Spinal cord (tissue), 9 donors: ENCODE measurements at regions not wholly inside any gene's neighbourhood (a gene's known extent, or its start where the extent isn't known, plus 50 kb on each side); places are given as distances from the start of the nearest gene placed in this dataset.

Experiments used
- DNase-seq, 6 donors: peaks; one replicate each; pipeline versions ENCODE4 v3.0.0 to v3.0.0-alpha.2; 2013 to 2015; ENCODE audit warnings: low spot score in 6 of 6, low read depth in 4 of 6
- H3K27ac ChIP-seq: one replicate; pipeline ENCODE4 v1.5.1; 2013; ENCODE audit warnings: low read depth, low read length, control low read depth
- H3K27me3 ChIP-seq: one replicate; pipeline ENCODE4 v1.6.1; 2013; ENCODE audit warnings: low read length; ENCODE audit not compliant: control insufficient read depth, insufficient read depth
- H3K36me3 ChIP-seq: one replicate; pipeline ENCODE4 v1.6.1; 2013; ENCODE audit warnings: low read length; ENCODE audit not compliant: control insufficient read depth, insufficient read depth
- H3K4me1 ChIP-seq: one replicate; pipeline ENCODE4 v1.6.1; 2013; ENCODE audit warnings: low read length; ENCODE audit not compliant: control insufficient read depth, insufficient read depth
- H3K4me3 ChIP-seq: one replicate; pipeline ENCODE4 v1.5.1; 2013; ENCODE audit warnings: low read depth, low read length, control low read depth
- H3K9me3 ChIP-seq: one replicate; pipeline ENCODE4 v1.6.1; 2013; ENCODE audit warnings: low read length; ENCODE audit not compliant: control insufficient read depth, insufficient read depth
- WGBS: methylation state at CpG from one replicate; pipeline ENCODE4 v1.1.5; 2013; ENCODE audit warnings: missing lambda C conversion rate; ENCODE audit not compliant: insufficient coverage; 5-methylcytosine and 5-hydroxymethylcytosine counted together
- donor health status: healthy.

GRCh38 chr16:58931436-58931835 is 197.3 kb upstream of the GOT2 start:
- Histone ChIP-seq H3K4me3 (no peak overlapping the region), H3K4me1 (no peaks in the 10 kb centered on the region), H3K27ac (no peak overlapping the region), H3K36me3 (no peaks in the 10 kb centered on the region), H3K27me3 (no peaks in the 10 kb centered on the region), H3K9me3 (no peaks in the 10 kb centered on the region)
- WGBS, result no CpG with 5 or more reads among the region's 4 CpGs
- DNase-seq, result peak in 1 of 6 donors; percentile 4

GRCh38 chr16:58923094-58923493 is 189.0 kb upstream of the GOT2 start:
- Histone ChIP-seq H3K9me3 (no peaks in the 10 kb centered on the region), H3K27me3 (no peaks in the 10 kb centered on the region), H3K27ac (no peak overlapping the region), H3K4me3 (no peak overlapping the region), H3K36me3 (no peaks in the 10 kb centered on the region), H3K4me1 (no peaks in the 10 kb centered on the region)
- no CpG with 5 or more reads among the region's 2 CpGs for WGBS
- no peak for DNase-seq

GRCh38 chr16:58913456-58913855 is 179.3 kb upstream of the GOT2 start:
- peaks cover 1% of the 10 kb centered on the region for H3K9me3 ChIP-seq
- H3K27ac ChIP-seq, result no peak overlapping the region
- H3K36me3 ChIP-seq, result no peaks in the 10 kb centered on the region
- no peaks in the 10 kb centered on the region for H3K27me3 ChIP-seq
- DNase-seq, result no peak
- H3K4me1 ChIP-seq, result no peaks in the 10 kb centered on the region
- 97% methylated on average over 4 of the region's 4 CpGs for WGBS
- H3K4me3 ChIP-seq, result no peak overlapping the region

GRCh38 chr16:58912571-58912970 is 178.5 kb upstream of the GOT2 start:
- Histone ChIP-seq H3K27ac (no peak overlapping the region), H3K4me1 (no peaks in the 10 kb centered on the region), H3K36me3 (no peaks in the 10 kb centered on the region), H3K27me3 (no peaks in the 10 kb centered on the region), H3K9me3 (peaks cover 1% of the 10 kb centered on the region), H3K4me3 (no peak overlapping the region)
- no peak for DNase-seq

GRCh38 chr16:58906981-58907715 is 173.0 kb upstream of the GOT2 start:
- Histone ChIP-seq H3K4me3 (no peak overlapping the region), H3K36me3 (no peaks in the 10 kb centered on the region), H3K9me3 (no peaks in the 10 kb centered on the region), H3K4me1 (no peaks in the 10 kb centered on the region), H3K27me3 (no peaks in the 10 kb centered on the region), H3K27ac (no peak overlapping the region)
- WGBS, result 79% methylated on average over 5 of the region's 8 CpGs
- peak in 1 of 6 donors; percentile 71 for DNase-seq

GRCh38 chr16:58904291-58904690 is 170.2 kb upstream of the GOT2 start:
- H3K27ac ChIP-seq, result no peak overlapping the region
- H3K36me3 ChIP-seq, result no peaks in the 10 kb centered on the region
- H3K4me3 ChIP-seq, result no peak overlapping the region
- no peaks in the 10 kb centered on the region for H3K4me1 ChIP-seq
- WGBS, result 22% methylated on average over 1 of the region's 4 CpGs
- no peaks in the 10 kb centered on the region for H3K27me3 ChIP-seq
- DNase-seq, result peak in 2 of 6 donors; percentile 7 to 21
- no peaks in the 10 kb centered on the region for H3K9me3 ChIP-seq

- Histone ChIP-seq H3K4me1 (no peaks in the 10 kb centered on the region), H3K4me3 (no peak overlapping the region), H3K27ac (no peak overlapping the region), H3K27me3 (no peaks in the 10 kb centered on the region), H3K9me3 (no peaks in the 10 kb centered on the region), H3K36me3 (no peaks in the 10 kb centered on the region)
- 79% methylated on average over 1 of the region's 1 CpG for WGBS
- peak in 1 of 6 donors; percentile 34 for DNase-seq
These were observed 155.4 kb upstream of the GOT2 start for GRCh38 chr16:58889516-58889915.

GRCh38 chr16:58885528-58886170 is 151.5 kb upstream of the GOT2 start:
- no peaks in the 10 kb centered on the region for H3K27me3 ChIP-seq
- no peaks in the 10 kb centered on the region for H3K9me3 ChIP-seq
- 91% methylated on average over 5 of the region's 5 CpGs for WGBS
- no peak for DNase-seq
- no peak overlapping the region for H3K4me3 ChIP-seq
- no peaks in the 10 kb centered on the region for H3K4me1 ChIP-seq
- H3K27ac ChIP-seq, result no peak overlapping the region
- H3K36me3 ChIP-seq, result no peaks in the 10 kb centered on the region

GRCh38 chr16:58884141-58884540 is 150.0 kb upstream of the GOT2 start:
- Histone ChIP-seq H3K27me3 (no peaks in the 10 kb centered on the region), H3K36me3 (no peaks in the 10 kb centered on the region), H3K4me1 (no peaks in the 10 kb centered on the region)

GRCh38 chr16:58883131-58883530 is 149.0 kb upstream of the GOT2 start:
- no peak overlapping the region for H3K4me3 ChIP-seq
- no peaks in the 10 kb centered on the region for H3K9me3 ChIP-seq
- H3K4me1 ChIP-seq, result no peaks in the 10 kb centered on the region
- WGBS, result no CpG with 5 or more reads among the region's 3 CpGs
- H3K27me3 ChIP-seq, result no peaks in the 10 kb centered on the region
- no peak for DNase-seq
- H3K36me3 ChIP-seq, result no peaks in the 10 kb centered on the region
- H3K27ac ChIP-seq, result no peak overlapping the region

More at GRCh38 chr16:58884141-58884540, 150.0 kb upstream of the GOT2 start:
- Histone ChIP-seq H3K27ac (no peak overlapping the region), H3K9me3 (no peaks in the 10 kb centered on the region), H3K4me3 (no peak overlapping the region)
- no peak for DNase-seq
